ENCODE measurements at regions not wholly inside any gene's neighbourhood (a gene's known extent, or its start where the extent isn't known, plus 50 kb on each side); places are given as distances from the start of the nearest gene placed in this dataset.

- TF ChIP-seq, protein P1, sequence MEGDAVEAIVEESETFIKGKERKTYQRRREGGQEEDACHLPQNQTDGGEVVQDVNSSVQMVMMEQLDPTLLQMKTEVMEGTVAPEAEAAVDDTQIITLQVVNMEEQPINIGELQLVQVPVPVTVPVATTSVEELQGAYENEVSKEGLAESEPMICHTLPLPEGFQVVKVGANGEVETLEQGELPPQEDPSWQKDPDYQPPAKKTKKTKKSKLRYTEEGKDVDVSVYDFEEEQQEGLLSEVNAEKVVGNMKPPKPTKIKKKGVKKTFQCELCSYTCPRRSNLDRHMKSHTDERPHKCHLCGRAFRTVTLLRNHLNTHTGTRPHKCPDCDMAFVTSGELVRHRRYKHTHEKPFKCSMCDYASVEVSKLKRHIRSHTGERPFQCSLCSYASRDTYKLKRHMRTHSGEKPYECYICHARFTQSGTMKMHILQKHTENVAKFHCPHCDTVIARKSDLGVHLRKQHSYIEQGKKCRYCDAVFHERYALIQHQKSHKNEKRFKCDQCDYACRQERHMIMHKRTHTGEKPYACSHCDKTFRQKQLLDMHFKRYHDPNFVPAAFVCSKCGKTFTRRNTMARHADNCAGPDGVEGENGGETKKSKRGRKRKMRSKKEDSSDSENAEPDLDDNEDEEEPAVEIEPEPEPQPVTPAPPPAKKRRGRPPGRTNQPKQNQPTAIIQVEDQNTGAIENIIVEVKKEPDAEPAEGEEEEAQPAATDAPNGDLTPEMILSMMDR (IDR thresholded peaks at IDR 0.05) = no peak
- no peak for TF ChIP-seq POLR2A (IDR thresholded peaks at IDR 0.05)
Observed at GRCh38 chr10:86594535-86594934, 59.8 kb upstream of the OPN4 start.
